Hepatocyte (in vitro differentiated cells): ENCODE measurements at regions not wholly inside any gene's neighbourhood (a gene's known extent, or its start where the extent isn't known, plus 50 kb on each side); places are given as distances from the start of the nearest gene placed in this dataset.

Experiments used
- DNase-seq: peaks from one replicate; pipeline ENCODE4 v3.0.0-alpha.2; 2016; ENCODE audit warnings: low spot score
- H2AFZ ChIP-seq: fragments of 200-600 bp; sonication (generic); 2 replicates; pipeline ENCODE4 v1.6.0; 2016; ENCODE audit warnings: antibody characterized with exemption, mild to moderate bottlenecking
- H3K27ac ChIP-seq: fragments of 200-600 bp; sonication (generic); 2 replicates; pipeline ENCODE4 v1.5.1; 2016; ENCODE audit warnings: mild to moderate bottlenecking
- H3K27me3 ChIP-seq: fragments of 200-600 bp; sonication (generic); 2 replicates; pipeline ENCODE4 v1.6.1; 2016
- H3K36me3 ChIP-seq: fragments of 200-600 bp; sonication (generic); replicated peaks from 2 replicates; pipeline ENCODE4 v1.5.1; 2016; ENCODE audit warnings: low read depth; ENCODE audit not compliant: insufficient read depth
- H3K4me1 ChIP-seq: fragments of 200-600 bp; sonication (generic); 2 replicates; pipeline ENCODE4 v1.5.1; 2016; ENCODE audit warnings: mild to moderate bottlenecking, moderate library complexity; ENCODE audit not compliant: insufficient read depth
- H3K4me2 ChIP-seq: fragments of 200-600 bp; sonication (generic); 2 replicates; pipeline ENCODE4 v1.6.0; 2016
- H3K4me3 ChIP-seq: fragments of 200-600 bp; sonication (generic); 2 replicates; pipeline ENCODE4 v1.5.1; 2016; ENCODE audit warnings: mild to moderate bottlenecking
- H3K79me2 ChIP-seq: fragments of 200-600 bp; sonication (generic); 2 replicates; pipeline ENCODE4 v1.6.0; 2017; ENCODE audit warnings: mild to moderate bottlenecking
- H3K9me2 ChIP-seq: fragments of 200-600 bp; sonication (generic); replicated peaks from 2 replicates; pipeline ENCODE4 v1.6.0; 2017; ENCODE audit warnings: mild to moderate bottlenecking; ENCODE audit not compliant: insufficient read depth
- H3K9me3 ChIP-seq: fragments of 200-600 bp; sonication (generic); 2 replicates; pipeline ENCODE4 v1.5.1; 2016; ENCODE audit warnings: low read depth, mild to moderate bottlenecking
- H4K20me1 ChIP-seq: fragments of 200-600 bp; sonication (generic); 2 replicates; pipeline ENCODE4 v1.6.0; 2016; ENCODE audit warnings: mild to moderate bottlenecking; ENCODE audit not compliant: insufficient read depth, poor library complexity, severe bottlenecking
- CTCF ChIP-seq: fragments of 200-600 bp; sonication (generic); IDR thresholded peaks from 2 replicates; pipeline ENCODE4 v1.5.1; 2016; ENCODE audit warnings: antibody characterized with exemption, mild to moderate bottlenecking; ENCODE audit not compliant: poor library complexity
- EZH2 ChIP-seq: fragments of 200-600 bp; sonication (generic); IDR thresholded peaks from 2 replicates; pipeline ENCODE4 v1.6.1; 2016; ENCODE audit warnings: antibody characterized with exemption, mild to moderate bottlenecking, borderline replicate concordance
- EZH2phosphoT487 ChIP-seq: fragments of 200-600 bp; sonication (generic); IDR thresholded peaks from one replicate; pipeline ENCODE4 v1.6.1; 2018; ENCODE audit warnings: antibody characterized with exemption, mild to moderate bottlenecking, low read depth, moderate library complexity; ENCODE audit not compliant: unreplicated experiment, severe bottlenecking
- WGBS: methylation state at CpG from one replicate; pipeline ENCODE4 v1.1.6; 2016; ENCODE audit warnings: low lambda C conversion rate; ENCODE audit errors: missing lambda C conversion rate; 5-methylcytosine and 5-hydroxymethylcytosine counted together

GRCh38 chr22:44608597-44609399 is 93.2 kb upstream of the PRR5 start:
- 54% methylated on average over 13 of the region's 13 CpGs for WGBS
- TF ChIP-seq EZH2 (no peak), CTCF (no peak), EZH2phosphoT487 (no peak)
- Histone ChIP-seq H4K20me1 (no peaks in the 10 kb centered on the region), H3K4me2 (no peak overlapping the region), H3K9me3 (no peaks in the 10 kb centered on the region), H3K36me3 (no peaks in the 10 kb centered on the region), H3K4me1 (no peaks in the 10 kb centered on the region), H3K27me3 (no peaks in the 10 kb centered on the region), H2AFZ (no peak overlapping the region), H3K4me3 (no peak overlapping the region), H3K27ac (peak overlapping the region; percentile 24), H3K9me2 (no peaks in the 10 kb centered on the region), H3K79me2 (no peaks in the 10 kb centered on the region)
- DNase-seq: peak; percentile 61

- Histone ChIP-seq H4K20me1 (no peaks in the 10 kb centered on the region), H3K4me2 (no peak overlapping the region), H3K9me2 (no peaks in the 10 kb centered on the region), H3K4me3 (no peak overlapping the region), H3K36me3 (no peaks in the 10 kb centered on the region), H2AFZ (no peak overlapping the region), H3K9me3 (no peaks in the 10 kb centered on the region), H3K79me2 (no peaks in the 10 kb centered on the region), H3K4me1 (no peaks in the 10 kb centered on the region), H3K27ac (no peak overlapping the region), H3K27me3 (no peaks in the 10 kb centered on the region)
- TF ChIP-seq EZH2phosphoT487: no peak
- TF ChIP-seq EZH2: no peak
- TF ChIP-seq CTCF: no peak
- no peak for DNase-seq
- WGBS: 88% methylated on average over 12 of the region's 12 CpGs
These were observed 95.9 kb upstream of the PRR5 start for GRCh38 chr22:44606126-44606525.

GRCh38 chr22:44605486-44605885 is 96.5 kb upstream of the PRR5 start:
- Histone ChIP-seq H3K4me3 (no peak overlapping the region), H3K79me2 (no peaks in the 10 kb centered on the region), H3K36me3 (no peaks in the 10 kb centered on the region), H3K9me2 (no peaks in the 10 kb centered on the region), H3K4me2 (no peak overlapping the region), H3K4me1 (no peaks in the 10 kb centered on the region), H3K27ac (no peak overlapping the region), H3K9me3 (no peaks in the 10 kb centered on the region), H4K20me1 (no peaks in the 10 kb centered on the region), H2AFZ (no peak overlapping the region), H3K27me3 (no peaks in the 10 kb centered on the region)
- TF ChIP-seq CTCF (no peak), EZH2phosphoT487 (no peak), EZH2 (no peak)
- no peak for DNase-seq
- WGBS: 78% methylated on average over 9 of the region's 9 CpGs
